LNCaP clone FGC (cell line): ENCODE measurements at regions not wholly inside any gene's neighbourhood (a gene's known extent, or its start where the extent isn't known, plus 50 kb on each side); places are given as distances from the start of the nearest gene placed in this dataset.
A peak's percentile ranks its signal among the peaks of the same experiment; 100 is the strongest.

ENCODE experiments used
- DNase-seq: peaks from one replicate; pipeline ENCODE4 v3.0.0-alpha.2; 2011; ENCODE audit warnings: low read depth
- H3K4me3 ChIP-seq: 2 replicates; pipeline ENCODE4 v1.5.1; 2011; ENCODE audit warnings: mild to moderate bottlenecking, low read depth, low read length, control low read depth
- TF ChIP-seq, protein P1 (sequence below): IDR thresholded peaks from 2 replicates; pipeline ENCODE4 v1.5.1; 2012; ENCODE audit warnings: mild to moderate bottlenecking; ENCODE audit not compliant: control insufficient read depth, insufficient read depth; ENCODE audit errors: extremely low read depth

DNA sequence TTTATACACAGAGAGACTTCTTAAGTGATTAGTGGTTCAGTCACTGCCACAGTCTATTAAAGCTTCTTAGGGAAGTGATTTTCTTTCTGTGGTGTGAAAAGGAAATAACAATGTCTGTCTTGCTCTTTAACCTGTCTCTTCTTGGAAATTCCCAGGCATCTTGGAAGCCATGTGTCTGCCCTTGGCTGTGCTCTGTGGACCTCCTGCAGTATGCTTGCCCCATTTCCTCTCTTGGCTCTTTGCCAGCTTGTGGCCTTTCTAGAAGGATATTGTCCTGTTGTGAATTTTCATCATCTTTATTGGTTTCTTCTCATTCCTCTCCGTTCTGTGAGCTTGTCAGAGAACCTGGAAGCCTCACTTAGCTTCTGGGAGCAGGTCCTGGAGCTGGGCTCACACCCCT lies 338.4 kb upstream of the C2CD4B start:
- TF ChIP-seq, protein P1, sequence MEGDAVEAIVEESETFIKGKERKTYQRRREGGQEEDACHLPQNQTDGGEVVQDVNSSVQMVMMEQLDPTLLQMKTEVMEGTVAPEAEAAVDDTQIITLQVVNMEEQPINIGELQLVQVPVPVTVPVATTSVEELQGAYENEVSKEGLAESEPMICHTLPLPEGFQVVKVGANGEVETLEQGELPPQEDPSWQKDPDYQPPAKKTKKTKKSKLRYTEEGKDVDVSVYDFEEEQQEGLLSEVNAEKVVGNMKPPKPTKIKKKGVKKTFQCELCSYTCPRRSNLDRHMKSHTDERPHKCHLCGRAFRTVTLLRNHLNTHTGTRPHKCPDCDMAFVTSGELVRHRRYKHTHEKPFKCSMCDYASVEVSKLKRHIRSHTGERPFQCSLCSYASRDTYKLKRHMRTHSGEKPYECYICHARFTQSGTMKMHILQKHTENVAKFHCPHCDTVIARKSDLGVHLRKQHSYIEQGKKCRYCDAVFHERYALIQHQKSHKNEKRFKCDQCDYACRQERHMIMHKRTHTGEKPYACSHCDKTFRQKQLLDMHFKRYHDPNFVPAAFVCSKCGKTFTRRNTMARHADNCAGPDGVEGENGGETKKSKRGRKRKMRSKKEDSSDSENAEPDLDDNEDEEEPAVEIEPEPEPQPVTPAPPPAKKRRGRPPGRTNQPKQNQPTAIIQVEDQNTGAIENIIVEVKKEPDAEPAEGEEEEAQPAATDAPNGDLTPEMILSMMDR, result no peak
- DNase-seq, result no peak
- H3K4me3 ChIP-seq, result no peak overlapping the region

DNA sequence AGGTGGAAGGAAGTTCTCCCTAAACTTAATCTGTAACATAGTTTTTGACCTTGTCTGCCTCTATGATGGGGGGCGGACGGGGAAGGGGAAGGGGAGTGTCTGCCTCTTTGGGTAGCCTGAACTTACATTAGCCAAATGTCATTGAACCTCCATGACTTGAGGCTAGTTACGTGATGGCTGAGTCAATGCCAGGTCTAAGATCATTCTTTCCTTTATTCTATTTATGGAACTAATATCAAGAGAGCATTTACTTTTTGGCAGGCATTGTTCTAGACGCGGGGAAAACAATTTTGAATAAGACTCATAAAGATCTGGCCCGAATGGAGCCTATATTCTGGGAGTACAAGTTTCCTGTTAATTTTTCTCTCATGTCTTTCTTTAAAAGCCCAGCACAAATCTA lies 340.7 kb upstream of the C2CD4B start:
- no peak overlapping the region for H3K4me3 ChIP-seq
- peak; percentile 49 for DNase-seq
- TF ChIP-seq, protein P1, result no peak

DNA sequence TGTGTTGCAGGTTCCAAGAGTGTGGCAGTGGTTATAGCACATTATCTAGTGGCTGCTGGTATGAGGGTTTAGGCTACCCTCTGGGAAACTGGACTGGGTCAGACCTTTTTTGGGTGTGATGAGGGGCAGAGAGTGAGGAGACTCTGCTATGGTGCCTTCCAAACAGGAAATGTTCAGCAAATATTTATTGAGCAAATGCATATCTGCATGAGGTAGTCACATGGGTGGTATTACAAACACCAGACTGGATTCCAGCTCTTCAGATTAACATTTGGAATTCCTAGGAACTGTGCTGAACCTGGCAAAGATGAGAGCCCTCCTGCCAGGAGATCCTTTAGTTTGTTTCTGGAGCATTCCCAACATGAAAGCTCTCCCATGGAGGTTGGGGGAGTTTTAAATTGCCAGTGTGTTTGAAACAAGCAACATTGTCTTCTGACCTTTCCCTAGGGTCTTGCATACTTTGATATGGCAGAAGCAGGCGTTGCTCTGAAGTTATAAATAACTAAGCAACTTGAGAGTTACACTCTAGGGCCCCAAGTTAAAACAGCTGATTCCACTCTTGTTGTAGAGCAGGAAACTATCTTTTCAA lies 341.2 kb upstream of the C2CD4B start:
- TF ChIP-seq, protein P1, result no peak
- H3K4me3 ChIP-seq, result no peak overlapping the region; the same call in 1 of the 2 replicates
- DNase-seq, result peak; percentile 97

DNA sequence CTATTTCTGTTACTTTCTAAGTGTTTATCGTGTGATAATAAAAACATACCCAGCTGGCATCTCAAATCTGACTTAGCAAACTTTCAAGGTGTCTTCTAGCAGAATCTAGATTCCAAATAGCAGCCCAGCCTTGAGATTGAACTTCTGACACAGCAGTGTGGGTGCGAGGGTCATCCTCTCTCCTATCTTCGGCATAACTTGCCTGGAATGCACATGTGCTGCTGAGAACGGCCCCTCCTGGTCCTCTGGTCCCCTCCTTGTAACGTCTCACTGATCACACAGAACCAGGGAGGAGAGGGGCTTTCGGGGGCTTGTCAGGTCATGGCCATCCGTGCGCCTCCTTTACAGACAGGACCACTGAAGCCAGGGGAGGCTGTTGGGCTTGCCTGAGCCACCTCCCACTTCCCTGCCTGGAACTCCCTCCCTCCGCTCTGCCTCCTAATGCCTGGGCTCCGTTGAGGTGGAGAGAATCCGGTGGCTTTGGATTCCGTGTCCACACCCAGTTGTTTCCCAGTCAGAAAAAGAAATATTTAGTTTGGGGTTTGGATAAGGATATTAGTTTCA lies 344.4 kb upstream of the C2CD4B start:
- no peak for DNase-seq
- TF ChIP-seq, protein P1, result no peak
- no peak overlapping the region for H3K4me3 ChIP-seq

DNA sequence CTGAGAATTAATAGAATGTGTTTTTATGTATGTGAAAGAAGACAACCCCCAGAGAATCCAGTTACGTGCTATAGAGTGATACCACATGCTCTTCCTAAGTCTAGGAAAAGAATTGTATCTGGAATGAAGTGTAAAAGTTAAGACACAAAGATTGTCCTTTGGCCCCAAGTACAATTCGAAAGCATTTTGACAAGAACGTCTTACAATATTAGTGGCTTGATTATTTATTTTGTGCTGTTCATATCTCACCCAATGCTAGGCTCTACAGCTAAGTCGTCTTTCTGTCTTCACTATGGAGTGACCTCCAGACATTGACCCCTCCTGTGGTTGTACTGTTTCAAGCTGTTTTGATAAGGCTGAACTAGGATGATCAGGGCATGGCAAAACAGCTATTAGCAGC lies 345.7 kb upstream of the C2CD4B start:
- TF ChIP-seq, protein P1, result no peak
- H3K4me3 ChIP-seq, result no peak overlapping the region
- no peak for DNase-seq

DNA sequence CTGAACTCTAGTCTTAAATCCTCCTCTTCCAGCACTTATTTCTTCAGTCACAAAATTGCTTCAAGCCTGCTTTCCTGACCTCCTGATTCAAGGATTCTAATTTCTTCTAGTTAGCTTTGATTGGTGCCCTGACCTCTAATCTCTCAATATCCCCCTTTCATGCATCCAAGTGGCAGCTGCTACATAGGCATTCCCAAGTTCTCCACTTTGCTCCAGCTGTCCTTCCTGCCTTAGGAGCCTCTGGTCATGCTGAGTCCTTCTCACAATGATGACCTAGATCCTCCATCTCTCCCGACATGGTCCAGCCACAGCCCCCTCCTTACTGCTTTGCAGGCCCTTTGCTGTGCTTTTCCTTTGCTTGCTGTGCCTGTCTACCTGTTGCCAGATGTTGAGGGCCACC lies 347.8 kb upstream of the C2CD4B start:
- no peak for DNase-seq
- no peak overlapping the region for H3K4me3 ChIP-seq
- TF ChIP-seq, protein P1, result no peak

DNA sequence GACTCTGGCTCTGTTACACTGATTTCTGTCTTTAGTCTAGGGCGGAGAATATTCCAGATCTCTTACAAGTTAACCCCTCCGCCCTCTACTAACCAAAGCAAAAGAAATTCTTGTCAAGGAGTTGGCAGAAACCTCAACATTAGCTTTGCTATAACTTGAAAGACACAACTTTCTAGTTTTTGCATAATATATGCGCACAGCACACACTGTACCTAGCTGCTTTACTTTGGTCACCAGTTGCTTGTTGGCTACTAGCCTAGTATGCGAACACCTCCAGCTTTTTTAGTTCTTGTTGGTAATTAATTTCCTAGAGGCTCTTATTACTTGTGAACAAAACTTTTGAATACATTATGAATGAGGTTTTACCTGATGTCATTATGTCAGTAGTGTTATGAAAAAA lies 348.8 kb upstream of the C2CD4B start:
- TF ChIP-seq, protein P1, result no peak
- DNase-seq, result peak; percentile 74
- 0 out of 2 replicates have a peak overlapping the region, but pooled peaks have one; percentile 0 for H3K4me3 ChIP-seq
